Left renal cortex interstitium (tissue), 4 donors: ENCODE measurements at regions not wholly inside any gene's neighbourhood (a gene's known extent, or its start where the extent isn't known, plus 50 kb on each side); places are given as distances from the start of the nearest gene placed in this dataset.
"Not testable (repeated sequence)": the region's sequence is repeated elsewhere in the genome, so short reads cannot be mapped to it uniquely, and the experiment has no call there.

ENCODE experiments used
- DNase-seq, 4 donors: peaks; one replicate each; pipeline ENCODE4 v3.0.0-alpha.2; 2013; ENCODE audit warnings: low read depth in 4 of 4, low spot score in 2 of 4, missing footprints in 1 of 4

- DNase-seq, result no peak
Measured at GRCh38 chr4:7141151-7141834, 51.0 kb upstream of the SORCS2 start.

DNA sequence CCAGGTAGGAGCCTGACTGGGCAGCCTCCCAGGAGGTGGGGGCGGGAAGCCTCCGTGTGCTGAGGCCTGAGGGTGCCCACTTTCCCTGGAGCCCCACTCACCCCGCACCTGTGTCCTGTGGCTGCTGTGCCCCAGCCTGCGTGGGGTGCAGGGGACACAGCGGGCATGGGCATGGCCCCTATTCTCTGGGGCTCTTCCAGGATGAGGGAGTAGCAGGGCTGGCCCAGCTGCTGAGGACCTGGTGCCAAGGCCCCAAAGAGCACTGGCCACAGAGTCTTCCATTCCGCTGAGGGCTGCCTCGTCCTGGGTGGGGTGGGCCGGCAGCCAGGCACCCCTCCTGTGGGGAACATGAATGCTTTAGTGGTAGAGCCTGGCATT lies 51.7 kb upstream of the SORCS2 start:
- no peak for DNase-seq

GRCh38 chr4:7140062-7140691 lies 52.2 kb upstream of the SORCS2 start:
- DNase-seq, result no peak

- DNase-seq, result no peak
Measured at GRCh38 chr4:7139167-7139982, 53.0 kb upstream of the SORCS2 start.

DNA sequence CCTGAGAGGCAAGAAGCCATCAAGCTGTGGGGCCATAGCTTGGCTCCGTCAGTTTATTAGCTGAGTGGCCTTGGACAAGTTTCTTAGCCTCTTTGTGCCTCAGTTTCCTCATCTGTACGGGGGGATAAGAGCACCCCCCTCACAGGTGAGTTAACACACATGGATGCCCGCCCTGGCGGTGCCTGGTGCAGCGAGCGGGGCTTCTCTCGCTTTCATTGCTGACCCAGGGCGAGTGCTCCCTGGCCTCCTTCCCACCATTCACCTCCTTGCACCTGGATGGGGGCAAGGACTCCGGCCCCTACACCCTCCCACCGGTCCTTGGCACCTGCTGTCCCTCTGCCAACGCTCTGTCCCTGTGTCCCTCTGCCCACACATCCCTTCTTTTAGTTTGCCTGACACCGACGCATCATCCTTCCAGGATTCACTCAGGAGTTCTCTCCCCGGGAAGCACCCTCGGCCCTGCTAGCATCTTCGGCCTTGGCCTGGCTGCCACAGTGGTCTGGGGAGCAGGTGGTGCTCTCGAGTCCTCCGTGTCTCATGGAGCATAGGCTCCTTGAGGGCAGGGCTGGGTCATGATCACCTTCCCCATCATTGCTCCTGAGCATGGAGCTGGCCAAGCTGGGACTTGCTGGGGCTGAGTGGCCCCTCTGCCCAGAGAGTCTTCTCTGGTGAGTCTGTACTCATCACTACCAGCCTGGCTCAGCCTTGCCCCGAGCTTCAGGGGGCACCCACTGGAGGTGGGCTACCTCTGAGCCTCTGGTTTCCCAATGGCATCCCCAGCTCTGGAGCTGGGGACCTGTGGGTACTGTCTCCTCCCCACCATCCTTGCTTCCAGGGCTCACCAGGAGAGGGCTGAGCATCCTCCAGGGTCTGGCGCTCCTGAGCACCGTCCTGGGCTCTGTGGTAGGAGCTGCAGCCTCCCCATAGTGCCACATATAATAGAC lies 53.8 kb upstream of the SORCS2 start:
- DNase-seq, result no peak

GRCh38 chr4:7137326-7138200 lies 54.8 kb upstream of the SORCS2 start:
- no peak for DNase-seq

DNA sequence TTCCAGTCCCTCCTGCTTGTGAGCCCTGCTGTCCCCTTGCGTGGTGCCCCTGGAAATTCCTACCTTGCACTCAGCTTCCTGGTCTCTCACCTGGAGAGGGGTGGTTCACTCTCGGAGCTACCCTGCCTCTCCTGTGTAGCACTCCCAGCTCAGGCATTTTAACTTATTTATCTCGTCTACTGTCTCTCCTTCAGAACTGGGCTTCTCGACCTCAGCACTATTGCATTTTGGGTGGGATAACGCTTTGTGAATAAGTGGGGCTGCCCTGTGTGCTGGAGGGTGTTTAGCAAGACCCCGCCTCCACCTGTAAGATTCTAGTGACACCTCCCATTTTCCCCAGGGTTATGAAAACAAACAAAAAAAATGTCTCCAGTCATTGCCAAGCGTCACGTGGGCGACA lies 56.0 kb upstream of the SORCS2 start:
- no peak for DNase-seq

GRCh38 chr4:7135389-7135746 lies 57.0 kb upstream of the SORCS2 start:
- DNase-seq, result no peak

GRCh38 chr4:7134737-7135388 lies 57.5 kb upstream of the SORCS2 start:
- DNase-seq, result no peak

GRCh38 chr4:7133818-7134650 lies 58.3 kb upstream of the SORCS2 start:
- DNase-seq, result not testable (repeated sequence)

DNA sequence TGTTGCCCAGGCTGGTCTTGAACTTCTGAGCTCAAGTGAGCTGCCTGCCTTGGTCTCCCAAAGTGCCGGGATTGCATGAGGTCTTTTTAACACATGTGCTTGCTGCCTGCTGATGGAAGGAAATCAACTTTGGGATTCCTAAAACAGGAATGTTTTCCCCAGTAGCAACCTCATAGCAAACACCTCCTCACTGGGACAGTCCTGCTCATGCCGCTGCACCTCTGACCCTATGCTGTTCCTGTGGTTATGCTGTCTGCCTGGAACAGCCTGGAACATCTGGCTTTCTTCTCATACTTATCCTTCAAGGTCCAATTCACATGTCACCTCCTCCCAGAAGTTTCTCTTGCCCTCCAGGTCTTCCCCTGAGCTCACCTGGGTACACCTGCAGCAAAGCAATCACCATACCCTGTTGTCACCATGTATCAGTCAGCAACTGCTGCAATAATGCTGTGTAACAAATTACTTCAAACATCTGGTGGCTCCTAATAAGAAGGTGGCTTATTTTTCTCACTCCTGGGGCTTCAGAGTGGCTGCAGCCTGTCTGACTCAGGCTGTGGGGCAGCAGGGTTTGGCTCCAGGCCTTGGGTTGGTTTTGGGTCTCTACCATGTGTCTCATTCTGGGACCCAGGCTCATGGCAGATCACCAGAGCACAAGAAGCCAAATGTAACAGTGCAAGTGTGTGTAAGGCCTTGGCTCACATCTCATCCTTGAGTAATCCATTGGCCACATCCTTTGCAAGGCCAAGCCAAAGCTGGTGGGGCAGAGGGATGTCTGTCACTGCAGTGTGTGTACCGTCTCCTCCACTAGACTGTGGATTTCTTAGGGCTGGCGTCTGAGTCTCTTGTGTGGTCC lies 59.4 kb upstream of the SORCS2 start:
- DNase-seq, result no peak

DNA sequence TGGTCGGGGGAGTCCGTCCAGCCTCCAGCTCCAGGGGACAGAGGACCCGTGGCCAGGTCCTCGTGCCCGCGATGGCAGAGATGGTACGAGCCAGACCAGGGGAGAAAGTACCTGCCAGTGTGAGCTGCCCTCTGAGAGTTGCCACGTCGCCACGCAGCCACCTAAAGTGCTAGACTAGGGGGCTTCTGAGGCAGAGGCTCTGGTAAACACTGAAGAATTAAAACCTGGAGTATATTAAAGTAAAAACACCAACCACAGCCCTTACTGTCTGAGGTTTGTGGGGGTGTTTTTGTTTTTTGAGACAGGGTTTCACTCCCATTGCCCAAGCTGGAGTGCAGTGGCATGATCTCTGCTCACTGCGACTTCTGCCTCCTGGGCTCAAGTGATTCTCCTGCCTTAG lies 60.1 kb upstream of the SORCS2 start:
- DNase-seq, result no peak

- DNase-seq, result no peak
Measured at GRCh38 chr4:7131498-7132031, 60.8 kb upstream of the SORCS2 start.

- DNase-seq, result no peak
Measured at GRCh38 chr4:7130621-7131211, 61.6 kb upstream of the SORCS2 start.

DNA sequence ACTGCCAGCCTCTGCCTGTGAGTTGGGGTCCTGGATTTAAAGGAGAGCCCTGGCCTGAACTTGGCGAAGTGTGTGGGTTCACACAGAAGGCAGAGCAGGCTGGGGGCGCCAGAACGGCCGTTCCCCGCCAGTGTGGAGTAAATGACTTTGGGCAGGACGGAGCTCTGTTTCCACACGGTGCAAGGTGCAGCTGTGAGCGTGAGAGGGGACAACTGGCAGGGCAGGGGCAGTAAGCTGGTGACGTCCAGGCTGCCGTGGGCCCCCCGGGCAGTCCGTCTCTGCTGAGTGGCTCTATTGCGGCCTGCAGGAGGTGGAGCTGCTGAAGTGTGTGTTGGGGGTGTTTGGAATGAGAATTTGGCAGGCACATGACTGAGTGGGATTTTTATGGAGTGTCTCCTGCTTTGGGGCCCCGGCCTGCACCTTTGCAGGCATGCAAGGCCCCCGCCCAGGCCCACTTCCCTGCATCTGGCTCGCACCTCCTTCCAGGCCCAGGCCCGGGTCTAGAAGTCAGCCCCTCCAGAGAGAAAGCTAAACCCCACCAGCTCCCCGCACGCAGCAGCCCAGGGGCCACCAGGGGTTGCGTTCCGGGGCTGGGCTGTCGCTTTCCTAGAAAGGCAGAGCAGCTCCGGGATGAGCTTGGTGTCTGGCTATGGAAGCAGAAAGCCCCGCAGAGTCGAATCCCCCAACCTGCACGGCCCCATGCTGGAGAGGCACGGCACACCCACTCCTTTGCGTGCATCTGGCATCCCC lies 62.2 kb upstream of the GRPEL1 start:
- DNase-seq, result no peak

DNA sequence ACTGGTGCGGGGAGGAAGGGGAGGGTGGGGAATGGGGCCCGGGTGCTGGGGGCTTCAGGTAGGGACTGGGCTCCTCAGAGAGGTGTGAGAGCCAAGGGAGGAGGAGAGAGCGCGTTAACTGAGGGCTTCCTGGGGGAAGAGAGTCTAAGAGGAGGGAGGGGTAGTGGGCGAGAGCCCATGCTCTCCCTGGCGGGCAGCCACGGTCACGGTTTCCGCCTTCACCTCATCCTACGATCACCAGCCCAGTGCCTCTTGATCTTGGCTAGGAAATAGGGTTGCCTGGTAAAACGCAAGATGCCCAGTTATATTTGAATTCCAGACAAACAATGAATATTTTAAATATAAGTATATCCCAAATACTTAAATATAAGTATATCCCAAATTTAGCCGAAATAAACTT lies 60.8 kb upstream of the GRPEL1 start:
- no peak for DNase-seq
